ENCODE measurements at regions not wholly inside any gene's neighbourhood (a gene's known extent, or its start where the extent isn't known, plus 50 kb on each side); places are given as distances from the start of the nearest gene placed in this dataset.

GRCh38 chr6:92132957-92133356, 1286.4 kb downstream of the EPHA7 start:
- Histone ChIP-seq H3K27ac (no peak overlapping the region), H3K4me3 (no peak overlapping the region), H3K4me1 (no peaks in the 10 kb centered on the region), H3K36me3 (no peaks in the 10 kb centered on the region), H3K27me3 (no peaks in the 10 kb centered on the region), H3K9me3 (no peaks in the 10 kb centered on the region)
- intact Hi-C loops (cut with DNase I): no loop called here
- TF ChIP-seq CTCF (IDR thresholded peaks at IDR 0.05) (no peak), POLR2A (IDR thresholded peaks at IDR 0.05) (no peak), POLR2AphosphoS5 (IDR thresholded peaks at IDR 0.05; ENCODE audit: insufficient read depth in 1 of 2, low read depth in 1 of 2) (no peak)
- DNase-seq (ENCODE audit: extremely low spot score in 2 of 2): no peak

GRCh38 chr6:92132457-92132856, 1286.9 kb downstream of the EPHA7 start:
- no peak for DNase-seq (ENCODE audit: extremely low spot score in 2 of 2)
- Histone ChIP-seq H3K27ac (no peak overlapping the region), H3K36me3 (no peaks in the 10 kb centered on the region), H3K4me1 (no peaks in the 10 kb centered on the region), H3K9me3 (no peaks in the 10 kb centered on the region), H3K4me3 (no peak overlapping the region), H3K27me3 (no peaks in the 10 kb centered on the region)
- TF ChIP-seq POLR2A (IDR thresholded peaks at IDR 0.05): no peak
- TF ChIP-seq CTCF (IDR thresholded peaks at IDR 0.05): no peak
- no peak for TF ChIP-seq POLR2AphosphoS5 (IDR thresholded peaks at IDR 0.05; ENCODE audit: insufficient read depth in 1 of 2, low read depth in 1 of 2)
- intact Hi-C loops (cut with DNase I): no loop called here

GRCh38 chr6:92130944-92131343, 1288.4 kb downstream of the EPHA7 start:
- Histone ChIP-seq H3K27ac (no peak overlapping the region), H3K27me3 (no peaks in the 10 kb centered on the region), H3K4me1 (no peaks in the 10 kb centered on the region), H3K4me3 (no peak overlapping the region), H3K9me3 (no peaks in the 10 kb centered on the region), H3K36me3 (no peaks in the 10 kb centered on the region)
- DNase-seq (ENCODE audit: extremely low spot score in 2 of 2): no peak
- no peak for TF ChIP-seq POLR2AphosphoS5 (IDR thresholded peaks at IDR 0.05; ENCODE audit: insufficient read depth in 1 of 2, low read depth in 1 of 2)
- TF ChIP-seq CTCF (IDR thresholded peaks at IDR 0.05): no peak
- intact Hi-C loops (cut with DNase I): no loop called here

GRCh38 chr6:92126983-92127382, 1292.4 kb downstream of the EPHA7 start:
- no peak overlapping the region for H3K4me3 ChIP-seq
- intact Hi-C loops (cut with DNase I): no loop called here
- no peak for DNase-seq (ENCODE audit: extremely low spot score in 2 of 2)
- no peaks in the 10 kb centered on the region for H3K4me1 ChIP-seq
- TF ChIP-seq CTCF (IDR thresholded peaks at IDR 0.05) (no peak), POLR2A (IDR thresholded peaks at IDR 0.05) (no peak), POLR2AphosphoS5 (IDR thresholded peaks at IDR 0.05; ENCODE audit: insufficient read depth in 1 of 2, low read depth in 1 of 2) (no peak)
- no peaks in the 10 kb centered on the region for H3K36me3 ChIP-seq
- no peaks in the 10 kb centered on the region for H3K9me3 ChIP-seq
- no peaks in the 10 kb centered on the region for H3K27me3 ChIP-seq
- no peak overlapping the region for H3K27ac ChIP-seq

- Histone ChIP-seq H3K27me3 (no peaks in the 10 kb centered on the region), H3K36me3 (no peaks in the 10 kb centered on the region), H3K4me1 (no peaks in the 10 kb centered on the region), H3K4me3 (no peak overlapping the region), H3K27ac (no peak overlapping the region), H3K9me3 (no peaks in the 10 kb centered on the region)
- no peak for TF ChIP-seq POLR2A (IDR thresholded peaks at IDR 0.05)
- no peak for TF ChIP-seq POLR2AphosphoS5 (IDR thresholded peaks at IDR 0.05; ENCODE audit: insufficient read depth in 1 of 2, low read depth in 1 of 2)
- TF ChIP-seq CTCF (IDR thresholded peaks at IDR 0.05): no peak
- DNase-seq (ENCODE audit: extremely low spot score in 2 of 2): no peak
- intact Hi-C loops (cut with DNase I): no loop called here
Observed at GRCh38 chr6:92126088-92126487, 1293.3 kb downstream of the EPHA7 start.
